ENCODE measurements at regions not wholly inside any gene's neighbourhood (a gene's known extent, or its start where the extent isn't known, plus 50 kb on each side); places are given as distances from the start of the nearest gene placed in this dataset.
A peak's percentile ranks its signal among the peaks of the same experiment; 100 is the strongest.

GRCh38 chr12:42924482-42924881 is 334.9 kb upstream of the PRICKLE1 start:
- no peak for DNase-seq (ENCODE audit: low spot score)
- Histone ChIP-seq H2AFZ (no peak overlapping the region), H3K79me2 (no peaks in the 10 kb centered on the region), H3K9me2 (replicated peaks; ENCODE audit: insufficient read depth) (no peaks in the 10 kb centered on the region), H3K4me3 (no peak overlapping the region), H3K4me1 (ENCODE audit: insufficient read depth) (peaks cover 38% of the 10 kb centered on the region), H3K36me3 (replicated peaks; ENCODE audit: insufficient read depth, low read depth) (no peaks in the 10 kb centered on the region), H3K9me3 (ENCODE audit: low read depth) (no peaks in the 10 kb centered on the region), H3K4me2 (no peak overlapping the region), H3K27ac (peak overlapping the region; percentile 57), H4K20me1 (ENCODE audit: insufficient read depth, poor library complexity, severe bottlenecking) (no peaks in the 10 kb centered on the region), H3K27me3 (no peaks in the 10 kb centered on the region)
- TF ChIP-seq EZH2 (IDR thresholded peaks at IDR 0.05; ENCODE audit: borderline replicate concordance) (no peak), CTCF (IDR thresholded peaks at IDR 0.05; ENCODE audit: poor library complexity) (no peak), EZH2phosphoT487 (IDR thresholded peaks at IDR 0.05; ENCODE audit: low read depth, severe bottlenecking, unreplicated experiment) (no peak)
- WGBS (ENCODE audit: low lambda C conversion rate, missing lambda C conversion rate): 96% methylated on average over 1 of the region's 1 CpG

GRCh38 chr12:42923583-42923982 is 334.0 kb upstream of the PRICKLE1 start:
- no peaks in the 10 kb centered on the region for H3K9me3 ChIP-seq (ENCODE audit: low read depth)

GRCh38 chr12:42923156-42923555 is 333.6 kb upstream of the PRICKLE1 start:
- no peaks in the 10 kb centered on the region for H3K9me2 ChIP-seq (replicated peaks; ENCODE audit: insufficient read depth)
- TF ChIP-seq EZH2phosphoT487 (IDR thresholded peaks at IDR 0.05; ENCODE audit: low read depth, severe bottlenecking, unreplicated experiment): no peak
- no peak for TF ChIP-seq EZH2 (IDR thresholded peaks at IDR 0.05; ENCODE audit: borderline replicate concordance)
- no peak for TF ChIP-seq CTCF (IDR thresholded peaks at IDR 0.05; ENCODE audit: poor library complexity)
- peaks cover 38% of the 10 kb centered on the region for H3K4me1 ChIP-seq (ENCODE audit: insufficient read depth)
- no peaks in the 10 kb centered on the region for H3K9me3 ChIP-seq (ENCODE audit: low read depth)
- no peak overlapping the region for H3K4me3 ChIP-seq
- no peaks in the 10 kb centered on the region for H4K20me1 ChIP-seq (ENCODE audit: insufficient read depth, poor library complexity, severe bottlenecking)
- peak overlapping the region; percentile 57 for H3K27ac ChIP-seq
- DNase-seq (ENCODE audit: low spot score): no peak
- no peaks in the 10 kb centered on the region for H3K79me2 ChIP-seq
- H2AFZ ChIP-seq: no peak overlapping the region
- H3K36me3 ChIP-seq (replicated peaks; ENCODE audit: insufficient read depth, low read depth): no peaks in the 10 kb centered on the region
- peak overlapping the region; percentile 53 for H3K4me2 ChIP-seq
- 41% methylated on average over 2 of the region's 2 CpGs for WGBS (ENCODE audit: low lambda C conversion rate, missing lambda C conversion rate)
- no peaks in the 10 kb centered on the region for H3K27me3 ChIP-seq

More at GRCh38 chr12:42923583-42923982, 334.0 kb upstream of the PRICKLE1 start:
- H3K27me3 ChIP-seq: no peaks in the 10 kb centered on the region
- H3K4me2 ChIP-seq: peak overlapping the region; percentile 53
- no peak overlapping the region for H3K4me3 ChIP-seq
- H4K20me1 ChIP-seq (ENCODE audit: insufficient read depth, poor library complexity, severe bottlenecking): no peaks in the 10 kb centered on the region
- H3K36me3 ChIP-seq (replicated peaks; ENCODE audit: insufficient read depth, low read depth): no peaks in the 10 kb centered on the region
- H3K4me1 ChIP-seq (ENCODE audit: insufficient read depth): peaks cover 38% of the 10 kb centered on the region
- H3K27ac ChIP-seq: peak overlapping the region; percentile 57
- no peak overlapping the region for H2AFZ ChIP-seq
- H3K79me2 ChIP-seq: no peaks in the 10 kb centered on the region
- TF ChIP-seq EZH2phosphoT487 (IDR thresholded peaks at IDR 0.05; ENCODE audit: low read depth, severe bottlenecking, unreplicated experiment): no peak
- TF ChIP-seq CTCF (IDR thresholded peaks at IDR 0.05; ENCODE audit: poor library complexity): no peak
- TF ChIP-seq EZH2 (IDR thresholded peaks at IDR 0.05; ENCODE audit: borderline replicate concordance): no peak
- no peaks in the 10 kb centered on the region for H3K9me2 ChIP-seq (replicated peaks; ENCODE audit: insufficient read depth)
- DNase-seq (ENCODE audit: low spot score): no peak

- Histone ChIP-seq H3K79me2 (no peaks in the 10 kb centered on the region), H3K4me2 (peak overlapping the region; percentile 53), H3K9me3 (ENCODE audit: low read depth) (no peaks in the 10 kb centered on the region), H3K9me2 (replicated peaks; ENCODE audit: insufficient read depth) (no peaks in the 10 kb centered on the region), H3K36me3 (replicated peaks; ENCODE audit: insufficient read depth, low read depth) (no peaks in the 10 kb centered on the region), H3K27ac (peak overlapping the region; percentile 57), H4K20me1 (ENCODE audit: insufficient read depth, poor library complexity, severe bottlenecking) (no peaks in the 10 kb centered on the region), H3K27me3 (no peaks in the 10 kb centered on the region), H2AFZ (no peak overlapping the region), H3K4me1 (ENCODE audit: insufficient read depth) (peaks cover 38% of the 10 kb centered on the region), H3K4me3 (no peak overlapping the region)
- WGBS (ENCODE audit: low lambda C conversion rate, missing lambda C conversion rate): 0% methylated on average over 3 of the region's 3 CpGs
- TF ChIP-seq EZH2phosphoT487 (IDR thresholded peaks at IDR 0.05; ENCODE audit: low read depth, severe bottlenecking, unreplicated experiment) (no peak), CTCF (IDR thresholded peaks at IDR 0.05; ENCODE audit: poor library complexity) (no peak), EZH2 (IDR thresholded peaks at IDR 0.05; ENCODE audit: borderline replicate concordance) (no peak)
- no peak for DNase-seq (ENCODE audit: low spot score)
These were observed 332.9 kb upstream of the PRICKLE1 start for GRCh38 chr12:42922505-42922850.
